Astrocyte (in vitro differentiated cells and primary cell): ENCODE measurements at regions not wholly inside any gene's neighbourhood (a gene's known extent, or its start where the extent isn't known, plus 50 kb on each side); places are given as distances from the start of the nearest gene placed in this dataset.
A peak's percentile ranks its signal among the peaks of the same experiment; 100 is the strongest.

ENCODE experiments used
- DNase-seq: peaks from one replicate; pipeline ENCODE4 v3.0.0-alpha.2; 2010; ENCODE audit warnings: low read depth
- FAIRE-seq: peaks from 2 replicates; lab custom pipeline; 2011; peaks lifted over from hg19 to GRCh38; lab: Jason Lieb, UNC
- H2AFZ ChIP-seq: 2 replicates; pipeline ENCODE4 v1.6.0; 2012; ENCODE audit warnings: low read depth, low read length, inconsistent platforms
- H3K27ac ChIP-seq: 2 replicates; pipeline ENCODE4 v1.5.1; 2011; ENCODE audit warnings: low read depth, low read length, inconsistent platforms
- H3K27me3 ChIP-seq: 2 replicates; pipeline ENCODE4 v1.6.0; 2011; ENCODE audit warnings: low read length, inconsistent platforms; ENCODE audit not compliant: insufficient read depth
- H3K36me3 ChIP-seq: 2 replicates; pipeline ENCODE4 v1.5.1; 2011; ENCODE audit warnings: low read length, inconsistent platforms; ENCODE audit not compliant: insufficient read depth
- H3K4me1 ChIP-seq: 2 replicates; pipeline ENCODE4 v1.5.1; 2011; ENCODE audit warnings: low read length, inconsistent platforms; ENCODE audit not compliant: insufficient read depth
- H3K4me2 ChIP-seq: 2 replicates; pipeline ENCODE4 v1.6.0; 2012; ENCODE audit warnings: low read length, inconsistent platforms
- H3K4me3 ChIP-seq: 2 replicates; pipeline ENCODE4 v1.5.1; 2011; ENCODE audit warnings: low read depth, mild to moderate bottlenecking, low read length, inconsistent platforms; ENCODE audit not compliant: insufficient read depth
- H3K79me2 ChIP-seq: 2 replicates; pipeline ENCODE4 v1.6.0; 2012; ENCODE audit warnings: mild to moderate bottlenecking, low read length, inconsistent platforms; ENCODE audit not compliant: insufficient read depth
- H3K9ac ChIP-seq: 2 replicates; pipeline ENCODE4 v1.6.0; 2012; ENCODE audit warnings: mild to moderate bottlenecking, low read length, inconsistent platforms
- H3K9me3 ChIP-seq: 2 replicates; pipeline ENCODE4 v1.5.1; 2012; ENCODE audit warnings: low read depth, mild to moderate bottlenecking, low read length, inconsistent platforms; ENCODE audit not compliant: insufficient read depth
- H4K20me1 ChIP-seq: 2 replicates; pipeline ENCODE4 v1.6.0; 2012; ENCODE audit warnings: low read length, inconsistent platforms; ENCODE audit not compliant: insufficient read depth
- H3K27ac Mint-ChIP-seq: one replicate; pipeline ENCODE4 v1.8.0; 2021; ENCODE audit warnings: mild to moderate bottlenecking, mixed read lengths; ENCODE audit not compliant: unreplicated experiment
- H3K27me3 Mint-ChIP-seq: one replicate; pipeline ENCODE4 v1.8.0; 2021; ENCODE audit warnings: low read depth, mixed read lengths; ENCODE audit not compliant: unreplicated experiment
- H3K36me3 Mint-ChIP-seq: one replicate; pipeline ENCODE4 v1.8.0; 2021; ENCODE audit warnings: low read depth, mixed read lengths; ENCODE audit not compliant: unreplicated experiment
- H3K4me1 Mint-ChIP-seq: one replicate; pipeline ENCODE4 v1.8.0; 2021; ENCODE audit warnings: low read depth, mixed read lengths; ENCODE audit not compliant: unreplicated experiment
- H3K4me3 Mint-ChIP-seq: one replicate; pipeline ENCODE4 v1.8.0; 2021; ENCODE audit warnings: mild to moderate bottlenecking, moderate library complexity, mixed read lengths; ENCODE audit not compliant: unreplicated experiment
- H3K9me3 Mint-ChIP-seq: one replicate; pipeline ENCODE4 v1.8.0; 2021; ENCODE audit warnings: mild to moderate bottlenecking, mixed read lengths; ENCODE audit not compliant: unreplicated experiment
- CTCF ChIP-seq: IDR thresholded peaks from 2 replicates; pipeline ENCODE4 v1.5.1; 2011; ENCODE audit warnings: low read depth, mild to moderate bottlenecking, inconsistent platforms, low read length, moderate library complexity; ENCODE audit not compliant: insufficient read depth
- EZH2 ChIP-seq: IDR thresholded peaks from 2 replicates; pipeline ENCODE4 v1.6.1; 2012; ENCODE audit warnings: mild to moderate bottlenecking, low read length, inconsistent platforms; ENCODE audit not compliant: insufficient read depth

DNA sequence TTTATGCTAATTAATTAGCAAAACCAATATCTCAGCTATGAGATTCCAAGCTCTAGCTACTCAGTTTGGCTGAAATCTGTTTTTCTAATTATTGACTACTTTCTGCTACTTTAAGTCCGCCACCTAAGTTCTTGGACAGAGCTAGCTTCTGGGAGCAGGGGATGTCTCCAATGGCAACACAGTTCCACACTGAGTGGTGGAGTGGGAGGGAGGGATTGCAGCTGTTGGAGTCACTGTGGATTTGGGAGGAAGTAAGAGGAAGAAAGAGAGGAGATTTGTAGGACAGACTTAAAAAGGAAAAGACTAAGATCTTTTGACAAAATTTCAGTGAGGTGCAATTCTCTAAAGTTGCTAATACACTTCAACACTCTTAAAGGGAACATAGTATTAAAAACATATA lies 450.8 kb downstream of the NFIB start:
- no peak overlapping the region for H3K27ac Mint-ChIP-seq
- no peak overlapping the region for H2AFZ ChIP-seq
- no peak overlapping the region for H3K4me3 Mint-ChIP-seq
- no peaks in the 10 kb centered on the region for H4K20me1 ChIP-seq
- H3K36me3 Mint-ChIP-seq = no peaks in the 10 kb centered on the region
- no peaks in the 10 kb centered on the region for H3K36me3 ChIP-seq
- H3K4me2 ChIP-seq = no peak overlapping the region
- H3K79me2 ChIP-seq = no peaks in the 10 kb centered on the region
- no peaks in the 10 kb centered on the region for H3K4me1 ChIP-seq
- no peak overlapping the region for H3K9ac ChIP-seq
- peaks cover 9% of the 10 kb centered on the region for H3K4me1 Mint-ChIP-seq
- no peak overlapping the region for H3K4me3 ChIP-seq
- no peaks in the 10 kb centered on the region for H3K27me3 ChIP-seq
- DNase-seq (peak; percentile 39), FAIRE-seq (no peak)
- no peak for TF ChIP-seq EZH2
- TF ChIP-seq CTCF = no peak
- H3K27me3 Mint-ChIP-seq = no peaks in the 10 kb centered on the region
- H3K9me3 ChIP-seq = no peaks in the 10 kb centered on the region
- peaks cover 2% of the 10 kb centered on the region for H3K9me3 Mint-ChIP-seq
- H3K27ac ChIP-seq = no peak overlapping the region

DNA sequence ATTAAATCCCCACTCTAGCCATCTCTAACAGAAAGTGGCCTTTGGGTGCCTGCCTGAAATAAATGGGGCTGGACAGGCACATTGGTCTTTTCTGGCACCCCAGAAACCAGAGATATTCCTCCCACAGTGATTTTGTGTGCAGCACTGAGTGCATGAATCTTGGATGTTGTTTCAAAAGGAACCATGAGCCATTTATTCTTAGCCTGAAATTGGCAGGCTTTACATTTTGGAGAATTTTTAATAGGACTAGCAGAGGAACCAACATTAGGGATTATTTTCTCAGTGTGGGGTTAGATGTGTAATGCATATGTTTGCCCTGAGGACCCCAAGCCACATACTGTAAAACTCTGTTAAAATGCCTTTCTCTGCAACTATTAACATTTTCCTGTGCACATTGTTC lies 451.3 kb downstream of the NFIB start:
- H3K27me3 Mint-ChIP-seq = no peaks in the 10 kb centered on the region
- no peaks in the 10 kb centered on the region for H3K27me3 ChIP-seq
- H3K4me3 Mint-ChIP-seq = no peak overlapping the region
- peaks cover 2% of the 10 kb centered on the region for H3K9me3 Mint-ChIP-seq
- H3K36me3 Mint-ChIP-seq = no peaks in the 10 kb centered on the region
- H3K4me1 ChIP-seq = no peaks in the 10 kb centered on the region
- no peak overlapping the region for H3K9ac ChIP-seq
- FAIRE-seq = no peak
- H3K4me1 Mint-ChIP-seq = peaks cover 9% of the 10 kb centered on the region
- no peak overlapping the region for H3K4me3 ChIP-seq
- no peak overlapping the region for H3K27ac Mint-ChIP-seq
- no peak overlapping the region for H3K4me2 ChIP-seq
- H4K20me1 ChIP-seq = no peaks in the 10 kb centered on the region
- no peak for DNase-seq
- no peak overlapping the region for H2AFZ ChIP-seq
- no peaks in the 10 kb centered on the region for H3K9me3 ChIP-seq
- H3K36me3 ChIP-seq = no peaks in the 10 kb centered on the region
- no peaks in the 10 kb centered on the region for H3K79me2 ChIP-seq
- no peak for TF ChIP-seq CTCF
- no peak for TF ChIP-seq EZH2
- no peak overlapping the region for H3K27ac ChIP-seq

GRCh38 chr9:13860946-13861640 lies 452.8 kb downstream of the NFIB start:
- Histone ChIP-seq H3K4me2 (no peak overlapping the region), H3K4me1 (no peaks in the 10 kb centered on the region), H3K27ac (no peak overlapping the region), H3K79me2 (no peaks in the 10 kb centered on the region), H3K9me3 (no peaks in the 10 kb centered on the region), H3K9ac (no peak overlapping the region), H3K36me3 (no peaks in the 10 kb centered on the region), H3K4me3 (no peak overlapping the region), H4K20me1 (no peaks in the 10 kb centered on the region), H2AFZ (no peak overlapping the region), H3K27me3 (no peaks in the 10 kb centered on the region)
- Mint-ChIP-seq H3K27me3 (no peaks in the 10 kb centered on the region), H3K9me3 (peaks cover 2% of the 10 kb centered on the region), H3K4me1 (peaks cover 9% of the 10 kb centered on the region), H3K36me3 (no peaks in the 10 kb centered on the region), H3K4me3 (no peak overlapping the region), H3K27ac (no peak overlapping the region)
- no peak for FAIRE-seq
- no peak for DNase-seq
- TF ChIP-seq CTCF (no peak), EZH2 (no peak)
